ENCODE measurements at regions not wholly inside any gene's neighbourhood (a gene's known extent, or its start where the extent isn't known, plus 50 kb on each side); places are given as distances from the start of the nearest gene placed in this dataset.

DNA sequence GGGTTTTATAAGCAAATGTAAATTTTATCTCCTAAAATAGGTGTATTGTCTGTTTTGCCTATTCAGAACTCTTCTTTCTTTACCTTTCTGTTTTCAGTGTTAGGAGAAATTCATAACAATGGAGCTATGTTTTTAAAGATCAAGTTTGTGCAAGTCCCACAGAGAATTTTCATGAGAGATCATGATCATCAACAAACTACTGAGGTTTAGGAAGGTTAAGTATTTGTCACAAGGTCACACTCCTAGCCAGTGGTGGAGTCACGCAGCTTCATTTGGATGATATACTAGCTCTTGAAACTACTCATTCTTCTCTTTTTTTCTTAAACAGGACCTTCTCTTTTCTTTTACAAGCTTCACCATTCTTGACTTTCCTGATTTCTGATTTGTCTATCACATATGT lies 892.6 kb upstream of the FRG1 start:
- TF ChIP-seq MXI1 (IDR thresholded peaks at IDR 0.05; ENCODE audit: borderline replicate concordance, low read depth, low read length) (no peak), POLR2A (IDR thresholded peaks at IDR 0.05; ENCODE audit: low read depth, low read length) (no peak), BHLHE40 (IDR thresholded peaks at IDR 0.05; ENCODE audit: low read depth, low read length) (no peak), NFE2L2 (IDR thresholded peaks at IDR 0.05; ENCODE audit: low read depth, low read length) (no peak), RAD21 (IDR thresholded peaks at IDR 0.05; ENCODE audit: low read length) (no peak), CEBPB (IDR thresholded peaks at IDR 0.05; ENCODE audit: low read depth, low read length) (no peak), RFX5 (IDR thresholded peaks at IDR 0.05; ENCODE audit: low read depth, low read length) (no peak)
- TF ChIP-seq, protein P1, sequence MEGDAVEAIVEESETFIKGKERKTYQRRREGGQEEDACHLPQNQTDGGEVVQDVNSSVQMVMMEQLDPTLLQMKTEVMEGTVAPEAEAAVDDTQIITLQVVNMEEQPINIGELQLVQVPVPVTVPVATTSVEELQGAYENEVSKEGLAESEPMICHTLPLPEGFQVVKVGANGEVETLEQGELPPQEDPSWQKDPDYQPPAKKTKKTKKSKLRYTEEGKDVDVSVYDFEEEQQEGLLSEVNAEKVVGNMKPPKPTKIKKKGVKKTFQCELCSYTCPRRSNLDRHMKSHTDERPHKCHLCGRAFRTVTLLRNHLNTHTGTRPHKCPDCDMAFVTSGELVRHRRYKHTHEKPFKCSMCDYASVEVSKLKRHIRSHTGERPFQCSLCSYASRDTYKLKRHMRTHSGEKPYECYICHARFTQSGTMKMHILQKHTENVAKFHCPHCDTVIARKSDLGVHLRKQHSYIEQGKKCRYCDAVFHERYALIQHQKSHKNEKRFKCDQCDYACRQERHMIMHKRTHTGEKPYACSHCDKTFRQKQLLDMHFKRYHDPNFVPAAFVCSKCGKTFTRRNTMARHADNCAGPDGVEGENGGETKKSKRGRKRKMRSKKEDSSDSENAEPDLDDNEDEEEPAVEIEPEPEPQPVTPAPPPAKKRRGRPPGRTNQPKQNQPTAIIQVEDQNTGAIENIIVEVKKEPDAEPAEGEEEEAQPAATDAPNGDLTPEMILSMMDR (conservative IDR thresholded peaks at IDR 0.05; ENCODE audit: low read depth, low read length): no peak
- TF ChIP-seq, protein P2, sequence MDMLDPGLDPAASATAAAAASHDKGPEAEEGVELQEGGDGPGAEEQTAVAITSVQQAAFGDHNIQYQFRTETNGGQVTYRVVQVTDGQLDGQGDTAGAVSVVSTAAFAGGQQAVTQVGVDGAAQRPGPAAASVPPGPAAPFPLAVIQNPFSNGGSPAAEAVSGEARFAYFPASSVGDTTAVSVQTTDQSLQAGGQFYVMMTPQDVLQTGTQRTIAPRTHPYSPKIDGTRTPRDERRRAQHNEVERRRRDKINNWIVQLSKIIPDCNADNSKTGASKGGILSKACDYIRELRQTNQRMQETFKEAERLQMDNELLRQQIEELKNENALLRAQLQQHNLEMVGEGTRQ (IDR thresholded peaks at IDR 0.05; ENCODE audit: low read depth, low read length): no peak

All from IMR-90 (cell line).